SK-N-SH (cell line): ENCODE measurements at regions not wholly inside any gene's neighbourhood (a gene's known extent, or its start where the extent isn't known, plus 50 kb on each side); places are given as distances from the start of the nearest gene placed in this dataset.

Source experiments
- CTCF ChIA-PET: fragments of 300-600, 350-600 bp; formaldehyde crosslinking; extraction: SDS; loops from one replicate; lab custom pipeline; 2021; lab: Yijun Ruan, JAX
- POLR2A ChIA-PET: fragments of 350-600 bp; sonication (Branson Sonifier 250); formaldehyde crosslinking; extraction: SDS; loops from one replicate; lab custom pipeline; 2020; ENCODE audit warnings: antibody characterized with exemption, inconsistent platforms; lab: Yijun Ruan, JAX
- DNase-seq: peaks from one replicate; pipeline ENCODE4 v3.0.0; 2012
- H2AFZ ChIP-seq: fragments of 200-600 bp; sonication (generic); 2 replicates; pipeline ENCODE4 v1.8.1; 2016; ENCODE audit warnings: antibody characterized with exemption, mild to moderate bottlenecking, low read depth
- H3F3A ChIP-seq: fragments of 200-600 bp; sonication (generic); replicated peaks from 2 replicates; pipeline ENCODE3; 2016; ENCODE audit warnings: antibody characterized with exemption, mild to moderate bottlenecking; ENCODE audit not compliant: insufficient read depth
- H3K27ac ChIP-seq, 2 experiments: fragments of 200-500 bp in 1 of 2; fragments of 200-600 bp in 1 of 2; sonication (Bioruptor generic) in 1 of 2; sonication (generic), shearing (Covaris generic) in 1 of 2; 2 replicates each; pipeline versions ENCODE4 v1.5.1 to v1.6.1; 2014 to 2016; ENCODE audit warnings: low read depth in 2 of 2, inconsistent platforms in 1 of 2, low read length in 1 of 2, mild to moderate bottlenecking in 1 of 2, mixed read lengths in 1 of 2
- H3K27me3 ChIP-seq: fragments of 200-600 bp; sonication (generic), shearing (Covaris generic); 2 replicates; pipeline ENCODE4 v1.6.1; 2016; ENCODE audit warnings: mixed run types; ENCODE audit not compliant: insufficient read depth
- H3K36me3 ChIP-seq, 2 experiments: fragments of 200-500 bp in 1 of 2; fragments of 200-600 bp in 1 of 2; sonication (Bioruptor generic) in 1 of 2; sonication (generic) in 1 of 2; replicated peaks in 1 of 2; 2 replicates each; pipeline versions ENCODE3 to v1.5.1; 2014 to 2016; ENCODE audit warnings: low read length in 1 of 2, mild to moderate bottlenecking in 1 of 2; ENCODE audit not compliant: insufficient read depth in 2 of 2, control insufficient read depth in 1 of 2
- H3K4me1 ChIP-seq, 2 experiments: fragments of 200-500 bp in 1 of 2; fragments of 200-600 bp in 1 of 2; sonication (Bioruptor generic) in 1 of 2; sonication (generic), shearing (Covaris generic) in 1 of 2; 2 replicates each; pipeline versions ENCODE4 v1.5.1 to v1.6.1; 2014 to 2016; ENCODE audit warnings: low read depth in 1 of 2, low read length in 1 of 2, mixed run types in 1 of 2; ENCODE audit not compliant: insufficient read depth in 2 of 2, control insufficient read depth in 1 of 2
- H3K4me2 ChIP-seq: fragments of 200-600 bp; sonication (generic), shearing (Covaris generic); 2 replicates; pipeline ENCODE4 v1.6.1; 2017; ENCODE audit warnings: mixed run types
- H3K4me3 ChIP-seq, 2 experiments: fragments of 200-500 bp in 1 of 2; fragments of 200-600 bp in 1 of 2; sonication (Bioruptor generic) in 1 of 2; sonication (generic), shearing (Covaris generic) in 1 of 2; 2 replicates each; pipeline versions ENCODE4 v1.5.1 to v1.8.1; 2014 to 2016; ENCODE audit warnings: low read depth in 2 of 2, inconsistent platforms in 1 of 2, low read length in 1 of 2, mild to moderate bottlenecking in 1 of 2, mixed read lengths in 1 of 2, moderate library complexity in 1 of 2
- H3K79me2 ChIP-seq: fragments of 200-600 bp; sonication (generic); 2 replicates; pipeline ENCODE4 v1.8.1; 2017; ENCODE audit warnings: mild to moderate bottlenecking; ENCODE audit not compliant: insufficient read depth
- H3K9ac ChIP-seq: fragments of 200-600 bp; sonication (generic); 2 replicates; pipeline ENCODE4 v1.6.1; 2017; ENCODE audit warnings: mixed run types
- H3K9me2 ChIP-seq: fragments of 200-600 bp; sonication (generic); 2 replicates; pipeline ENCODE4 v1.6.1; 2017; ENCODE audit warnings: mixed run types
- H3K9me3 ChIP-seq: fragments of 200-600 bp; sonication (generic); 2 replicates; pipeline ENCODE4 v1.6.1; 2017; ENCODE audit warnings: mixed run types, mild to moderate bottlenecking, moderate library complexity
- H4K20me1 ChIP-seq: fragments of 200-600 bp; sonication (generic); 2 replicates; pipeline ENCODE4 v1.6.1; 2017; ENCODE audit warnings: mild to moderate bottlenecking, mixed run types; ENCODE audit not compliant: insufficient read depth
- CHD2 ChIP-seq: fragments of 150-350 bp; IDR thresholded peaks from 2 replicates; pipeline ENCODE4 v1.6.1; 2018; ENCODE audit warnings: low read length; ENCODE audit not compliant: partially characterized antibody
- EZH2phosphoT487 ChIP-seq: fragments of 200-600 bp; sonication (generic); IDR thresholded peaks from 2 replicates; pipeline ENCODE4 v1.6.1; 2017; ENCODE audit warnings: low read depth, mixed run types, mild to moderate bottlenecking, antibody characterized with exemption, moderate library complexity, borderline replicate concordance
- FOXJ3 ChIP-seq: sonication (generic); formaldehyde crosslinking; IDR thresholded peaks from 2 replicates; pipeline ENCODE4 v1.5.1; 2020; ENCODE audit warnings: mild to moderate bottlenecking, missing genetic modification reagents
- FOXM1 ChIP-seq: IDR thresholded peaks from 2 replicates; pipeline ENCODE4 v1.4.0; 2012; ENCODE audit warnings: low read depth, mild to moderate bottlenecking
- GABPA ChIP-seq: IDR thresholded peaks from 2 replicates; pipeline ENCODE4 v1.4.0; 2012; ENCODE audit warnings: low read depth, mild to moderate bottlenecking
- JUND ChIP-seq: IDR thresholded peaks from 2 replicates; pipeline ENCODE4 v1.4.0; 2012
- MXI1 ChIP-seq: IDR thresholded peaks from 2 replicates; pipeline ENCODE4 v1.6.1; 2012; ENCODE audit warnings: mild to moderate bottlenecking, low read depth, low read length, improper control_type of control experiment
- NFIC ChIP-seq: IDR thresholded peaks from 2 replicates; pipeline ENCODE4 v1.4.0; 2012; ENCODE audit warnings: borderline replicate concordance
- POLR2AphosphoS5 ChIP-seq: IDR thresholded peaks from 2 replicates; pipeline ENCODE4 v1.6.1; 2012; ENCODE audit warnings: low read depth, low read length
- RCOR1 ChIP-seq: fragments of 150-350 bp; IDR thresholded peaks from 2 replicates; pipeline ENCODE4 v1.6.1; 2017; ENCODE audit warnings: antibody characterized with exemption, low read length
- SIN3A ChIP-seq: IDR thresholded peaks from 2 replicates; pipeline ENCODE4 v1.6.1; 2012; ENCODE audit warnings: low read depth, mild to moderate bottlenecking, low read length, moderate library complexity, borderline replicate concordance
- TAF1 ChIP-seq: IDR thresholded peaks from 2 replicates; pipeline ENCODE4 v1.6.1; 2012; ENCODE audit warnings: low read depth, mild to moderate bottlenecking, low read length, moderate library complexity, borderline replicate concordance
- TEAD4 ChIP-seq: IDR thresholded peaks from 2 replicates; pipeline ENCODE4 v1.4.0; 2012; ENCODE audit warnings: mild to moderate bottlenecking, borderline replicate concordance; ENCODE audit not compliant: insufficient read depth
- YY1 ChIP-seq: IDR thresholded peaks from 2 replicates; pipeline ENCODE4 v1.4.0; 2012; ENCODE audit warnings: low read depth, mild to moderate bottlenecking
- WGBS: methylation state at CpG from one replicate; pipeline ENCODE4 v1.1.6; 2017; ENCODE audit warnings: low lambda C conversion rate; 5-methylcytosine and 5-hydroxymethylcytosine counted together
- TF ChIP-seq, protein P1 (sequence below): IDR thresholded peaks from 2 replicates; pipeline ENCODE4 v1.4.0; 2012; ENCODE audit warnings: low read depth, borderline replicate concordance
- TF ChIP-seq, protein P2 (sequence below): IDR thresholded peaks from 2 replicates; pipeline ENCODE4; 2012
- TF ChIP-seq, protein P3 (sequence below): IDR thresholded peaks from 2 replicates; pipeline ENCODE4 v1.4.0; 2012; ENCODE audit warnings: low read depth, borderline replicate concordance

GRCh38 chr3:194281306-194281705, 69.8 kb downstream of the CPN2 start:
- Histone ChIP-seq H3K9ac (no peak overlapping the region), H3K4me2 (no peak overlapping the region), H4K20me1 (no peaks in the 10 kb centered on the region), H3K79me2 (no peaks in the 10 kb centered on the region), H3K4me1 (peaks cover 0 to 37% of the 10 kb centered on the region in 2 experiments; a peak in 1 of 4 replicates), H3K9me2 (no peaks in the 10 kb centered on the region), H3K27me3 (peaks cover 8% of the 10 kb centered on the region; the same call in 1 of the 2 replicates), H3K27ac (no peak overlapping the region), H3K4me3 (no peak overlapping the region), H2AFZ (no peak overlapping the region), H3K9me3 (no peaks in the 10 kb centered on the region), H3K36me3 (no peaks in the 10 kb centered on the region), H3F3A (peaks cover under 1% of the 10 kb centered on the region)
- TF ChIP-seq TEAD4 (no peak), FOXM1 (no peak), SIN3A (no peak), MXI1 (no peak), EZH2phosphoT487 (no peak), TAF1 (no peak), JUND (no peak), POLR2AphosphoS5 (no peak), YY1 (no peak), RCOR1 (no peak), CHD2 (no peak), NFIC (no peak), FOXJ3 (no peak), GABPA (no peak)
- TF ChIP-seq, protein P1, sequence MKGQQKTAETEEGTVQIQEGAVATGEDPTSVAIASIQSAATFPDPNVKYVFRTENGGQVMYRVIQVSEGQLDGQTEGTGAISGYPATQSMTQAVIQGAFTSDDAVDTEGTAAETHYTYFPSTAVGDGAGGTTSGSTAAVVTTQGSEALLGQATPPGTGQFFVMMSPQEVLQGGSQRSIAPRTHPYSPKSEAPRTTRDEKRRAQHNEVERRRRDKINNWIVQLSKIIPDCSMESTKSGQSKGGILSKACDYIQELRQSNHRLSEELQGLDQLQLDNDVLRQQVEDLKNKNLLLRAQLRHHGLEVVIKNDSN, result no peak
- TF ChIP-seq, protein P2, sequence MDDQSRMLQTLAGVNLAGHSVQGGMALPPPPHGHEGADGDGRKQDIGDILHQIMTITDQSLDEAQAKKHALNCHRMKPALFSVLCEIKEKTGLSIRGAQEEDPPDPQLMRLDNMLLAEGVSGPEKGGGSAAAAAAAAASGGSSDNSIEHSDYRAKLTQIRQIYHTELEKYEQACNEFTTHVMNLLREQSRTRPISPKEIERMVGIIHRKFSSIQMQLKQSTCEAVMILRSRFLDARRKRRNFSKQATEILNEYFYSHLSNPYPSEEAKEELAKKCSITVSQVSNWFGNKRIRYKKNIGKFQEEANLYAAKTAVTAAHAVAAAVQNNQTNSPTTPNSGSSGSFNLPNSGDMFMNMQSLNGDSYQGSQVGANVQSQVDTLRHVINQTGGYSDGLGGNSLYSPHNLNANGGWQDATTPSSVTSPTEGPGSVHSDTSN, result no peak
- TF ChIP-seq, protein P3, sequence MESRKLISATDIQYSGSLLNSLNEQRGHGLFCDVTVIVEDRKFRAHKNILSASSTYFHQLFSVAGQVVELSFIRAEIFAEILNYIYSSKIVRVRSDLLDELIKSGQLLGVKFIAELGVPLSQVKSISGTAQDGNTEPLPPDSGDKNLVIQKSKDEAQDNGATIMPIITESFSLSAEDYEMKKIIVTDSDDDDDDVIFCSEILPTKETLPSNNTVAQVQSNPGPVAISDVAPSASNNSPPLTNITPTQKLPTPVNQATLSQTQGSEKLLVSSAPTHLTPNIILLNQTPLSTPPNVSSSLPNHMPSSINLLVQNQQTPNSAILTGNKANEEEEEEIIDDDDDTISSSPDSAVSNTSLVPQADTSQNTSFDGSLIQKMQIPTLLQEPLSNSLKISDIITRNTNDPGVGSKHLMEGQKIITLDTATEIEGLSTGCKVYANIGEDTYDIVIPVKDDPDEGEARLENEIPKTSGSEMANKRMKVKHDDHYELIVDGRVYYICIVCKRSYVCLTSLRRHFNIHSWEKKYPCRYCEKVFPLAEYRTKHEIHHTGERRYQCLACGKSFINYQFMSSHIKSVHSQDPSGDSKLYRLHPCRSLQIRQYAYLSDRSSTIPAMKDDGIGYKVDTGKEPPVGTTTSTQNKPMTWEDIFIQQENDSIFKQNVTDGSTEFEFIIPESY, result no peak
- DNase-seq, result no peak
- ChIA-PET CTCF (interaction anchor here (1.2 kb wide), 1 partner anchor 16 kb away, joined by 3 read pairs; no protein-coding TSS in a partner anchor), POLR2A (no interaction called here)
- WGBS, result 82% methylated on average over 3 of the region's 8 CpGs
